HepG2 (cell line): ENCODE measurements at regions not wholly inside any gene's neighbourhood (a gene's known extent, or its start where the extent isn't known, plus 50 kb on each side); places are given as distances from the start of the nearest gene placed in this dataset.

ENCODE experiments used
- ATAC-seq: fragments of 200-7000 bp; cut with Tn5 transposase; 3 replicates; pipeline ENCODE4 v1.9.1; 2020; ENCODE audit warnings: mild to moderate bottlenecking, moderate library complexity
- BruUV-seq: library from RNA; stranded (reverse); fragments of 400-500 nt; replicated peaks from 2 replicates; lab custom pipeline; 2021; lab: Mats Ljungman, UMichigan
- CTCF ChIA-PET: fragments of 300-600 bp; formaldehyde crosslinking; extraction: SDS; loops from one replicate; lab custom pipeline; 2021; ENCODE audit warnings: low total read pairs, inconsistent platforms, low intra/inter-chr PET ratio; lab: Yijun Ruan, JAX
- POLR2A ChIA-PET: fragments of 350-600 bp; sonication (Branson Sonifier 250); formaldehyde crosslinking; loops from one replicate; lab custom pipeline; 2020; ENCODE audit warnings: antibody characterized with exemption, inconsistent platforms; lab: Yijun Ruan, JAX
- DNase-seq: peaks from one replicate; pipeline ENCODE4 v3.0.0-alpha.2; 2015; ENCODE audit warnings: low spot score
- FAIRE-seq: peaks from 3 replicates; lab custom pipeline; 2011; peaks lifted over from hg19 to GRCh38; lab: Jason Lieb, UNC
- H2AFZ ChIP-seq: one replicate; pipeline ENCODE4 v1.6.1; 2011; ENCODE audit warnings: low read length, inconsistent platforms
- H3K27ac ChIP-seq: fragments of 300-600 bp; 3 replicates; pipeline ENCODE4 v1.8.0; 2011; ENCODE audit warnings: mixed run types, mild to moderate bottlenecking, mixed read lengths, low read length, inconsistent platforms; ENCODE audit not compliant: insufficient read depth; ENCODE audit errors: extremely low read length
- H3K27me3 ChIP-seq, 2 experiments: fragments of 200-600 bp in 1 of 2; 2 replicates in 1 of 2; 3 replicates in 1 of 2; pipeline versions ENCODE4 v1.6.0 to v1.8.0; 2011; ENCODE audit warnings: low read length in 2 of 2, mild to moderate bottlenecking in 2 of 2, moderate library complexity in 2 of 2, inconsistent platforms in 1 of 2; ENCODE audit not compliant: insufficient read depth in 2 of 2, control insufficient read depth in 1 of 2
- H3K36me3 ChIP-seq, 2 experiments: fragments of 200-600 bp in 1 of 2; replicated peaks in 1 of 2; 2 replicates in 1 of 2; 3 replicates in 1 of 2; pipeline versions ENCODE4 v1.5.1 to v1.8.0; 2011; ENCODE audit warnings: low read length in 2 of 2, inconsistent platforms in 1 of 2; ENCODE audit not compliant: insufficient read depth in 2 of 2, control insufficient read depth in 1 of 2
- H3K4me1 ChIP-seq: 2 replicates; pipeline ENCODE4 v1.5.1; 2012; ENCODE audit warnings: low read length, inconsistent platforms; ENCODE audit not compliant: insufficient read depth
- H3K4me2 ChIP-seq: 2 replicates; pipeline ENCODE4 v1.6.0; 2011; ENCODE audit warnings: low read depth, low read length, inconsistent platforms
- H3K4me3 ChIP-seq, 3 experiments: fragments of 200-600 bp in 1 of 3; sonication (generic), shearing (Covaris generic) in 1 of 3; replicated peaks in 1 of 3; 2 replicates each; pipeline ENCODE4 v1.5.1; 2011 to 2016; ENCODE audit warnings: low read length in 3 of 3, inconsistent platforms in 2 of 3, low read depth in 2 of 3, mild to moderate bottlenecking in 2 of 3, control low read depth in 1 of 3, mixed read lengths in 1 of 3; ENCODE audit not compliant: insufficient read depth in 1 of 3
- H3K79me2 ChIP-seq: one replicate; pipeline ENCODE4 v1.6.1; 2011; ENCODE audit warnings: low read length, inconsistent platforms; ENCODE audit not compliant: insufficient read depth
- H3K9ac ChIP-seq: 2 replicates; pipeline ENCODE4 v1.6.0; 2011; ENCODE audit warnings: mild to moderate bottlenecking, low read depth, low read length, inconsistent platforms; ENCODE audit not compliant: insufficient read depth
- H3K9me3 ChIP-seq: 2 replicates; pipeline ENCODE4 v1.5.1; 2012; ENCODE audit warnings: mild to moderate bottlenecking, low read length
- H4K20me1 ChIP-seq: 2 replicates; pipeline ENCODE4 v1.6.0; 2011; ENCODE audit warnings: inconsistent platforms, mild to moderate bottlenecking, low read length, moderate library complexity; ENCODE audit not compliant: insufficient read depth
- ASH2L ChIP-seq: fragments of 300-600, 200-600 bp; sonication (generic); IDR thresholded peaks from 2 replicates; pipeline ENCODE4 v1.7.0; 2017; ENCODE audit warnings: low read depth, mild to moderate bottlenecking, moderate library complexity, mixed read lengths, low read length; ENCODE audit not compliant: insufficient read length
- HDAC2 ChIP-seq: sonication (generic); formaldehyde crosslinking; IDR thresholded peaks from 2 replicates; pipeline ENCODE4 v1.4.0; 2020; ENCODE audit warnings: missing genetic modification reagents
- HMGA1 ChIP-seq: sonication (generic); formaldehyde crosslinking; conservative IDR thresholded peaks from 2 replicates; pipeline ENCODE4 v1.4.0; 2020; ENCODE audit warnings: missing genetic modification reagents
- IKZF4 ChIP-seq: sonication (generic); formaldehyde crosslinking; IDR thresholded peaks from 2 replicates; pipeline ENCODE4 v1.5.1; 2020; ENCODE audit warnings: borderline replicate concordance, mild to moderate bottlenecking, low read depth, missing genetic modification reagents; ENCODE audit errors: not compliant biosample characterization
- KMT2B ChIP-seq: IDR thresholded peaks from 2 replicates; pipeline ENCODE4 v1.6.1; 2016; ENCODE audit warnings: missing genetic modification reagents, missing compliant biosample characterization
- SAP130 ChIP-seq: IDR thresholded peaks from 2 replicates; pipeline ENCODE4 v1.6.1; 2016; ENCODE audit warnings: low read depth
- SETDB1 ChIP-seq: sonication (generic); formaldehyde crosslinking; IDR thresholded peaks from 2 replicates; pipeline ENCODE4 v1.5.1; 2020; ENCODE audit warnings: missing genetic modification reagents, mild to moderate bottlenecking, borderline replicate concordance
- STAG1 ChIP-seq: sonication (generic); formaldehyde crosslinking; IDR thresholded peaks from 2 replicates; pipeline ENCODE4 v1.4.0; 2020; ENCODE audit warnings: missing genetic modification reagents
- ZNF263 ChIP-seq: sonication (generic); formaldehyde crosslinking; IDR thresholded peaks from 2 replicates; pipeline ENCODE4 v1.4.0; 2020; ENCODE audit warnings: missing genetic modification reagents
- ZNF446 ChIP-seq: sonication (generic); formaldehyde crosslinking; IDR thresholded peaks from 2 replicates; pipeline ENCODE4 v1.5.0; 2020; ENCODE audit warnings: mild to moderate bottlenecking, missing genetic modification reagents
- ZNF747 ChIP-seq: sonication (generic); formaldehyde crosslinking; IDR thresholded peaks from 2 replicates; pipeline ENCODE4 v1.8.1; 2023; ENCODE audit warnings: missing genetic modification reagents, mild to moderate bottlenecking, borderline replicate concordance
- WGBS: methylation state at CpG from one replicate; pipeline ENCODE4 v1.1.6; 2017; ENCODE audit warnings: low lambda C conversion rate; 5-methylcytosine and 5-hydroxymethylcytosine counted together
- in situ Hi-C: cut with HindIII; loops from 2 replicates; pipeline ENCODE4 v1.10.0; 2017; ENCODE audit warnings: low pct_unique_long_range_greater_than_20kb; ENCODE audit not compliant: extremely low pct_ligation_motif_present
- intact Hi-C: fragments of 100-400 bp; cut with micrococcal nuclease; formaldehyde crosslinking; loops from one replicate; pipeline ENCODE4 v1.10.0; 2022; ENCODE audit not compliant: unreplicated experiment
- TF ChIP-seq, protein P1 (sequence below): sonication (generic); formaldehyde crosslinking; IDR thresholded peaks from 2 replicates; pipeline ENCODE4 v1.4.0; 2020; ENCODE audit warnings: missing genetic modification reagents

DNA sequence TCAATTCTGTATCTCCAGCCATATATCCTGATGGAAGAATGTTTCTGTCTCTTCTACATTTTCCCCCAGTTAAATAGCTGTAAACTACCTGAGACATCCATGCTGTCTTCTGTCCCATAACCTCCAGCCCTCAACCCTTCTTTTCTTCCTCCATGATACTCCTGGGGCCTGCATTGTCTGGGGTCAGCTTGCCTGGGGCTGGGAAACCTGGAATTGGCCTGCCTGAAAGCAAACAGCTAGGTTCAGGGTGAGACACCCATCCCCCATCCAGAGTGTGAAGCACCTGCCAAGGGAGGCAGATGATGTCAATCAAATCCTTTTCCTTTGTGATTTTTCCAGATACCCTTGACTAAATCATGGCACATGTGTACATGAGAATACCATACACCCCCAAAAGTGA is 313.7 kb upstream of the MGAT5 start:
- POLR2A ChIA-PET = no interaction called here
- Histone ChIP-seq H3K36me3 (no peaks in the 10 kb centered on the region), H3K27me3 (0 out of 5 replicates have a peak, but pooled peaks cover 0 to 2% of the 10 kb centered on the region in 2 experiments), H3K9me3 (no peaks in the 10 kb centered on the region), H2AFZ (no peak overlapping the region), H3K9ac (no peak overlapping the region), H3K27ac (no peak overlapping the region), H3K4me1 (no peaks in the 10 kb centered on the region), H3K4me3 (no peak overlapping the region), H4K20me1 (no peaks in the 10 kb centered on the region), H3K79me2 (no peaks in the 10 kb centered on the region), H3K4me2 (no peak overlapping the region)
- BruUV-seq = no TSS peak
- TF ChIP-seq HDAC2 (CRISPR knock-in tag) (no peak), HMGA1 (no peak), ASH2L (no peak), ZNF747 (CRISPR knock-in tag) (no peak), SAP130 (no peak), ZNF446 (CRISPR knock-in tag) (no peak), SETDB1 (no peak)
- TF ChIP-seq, protein P1, sequence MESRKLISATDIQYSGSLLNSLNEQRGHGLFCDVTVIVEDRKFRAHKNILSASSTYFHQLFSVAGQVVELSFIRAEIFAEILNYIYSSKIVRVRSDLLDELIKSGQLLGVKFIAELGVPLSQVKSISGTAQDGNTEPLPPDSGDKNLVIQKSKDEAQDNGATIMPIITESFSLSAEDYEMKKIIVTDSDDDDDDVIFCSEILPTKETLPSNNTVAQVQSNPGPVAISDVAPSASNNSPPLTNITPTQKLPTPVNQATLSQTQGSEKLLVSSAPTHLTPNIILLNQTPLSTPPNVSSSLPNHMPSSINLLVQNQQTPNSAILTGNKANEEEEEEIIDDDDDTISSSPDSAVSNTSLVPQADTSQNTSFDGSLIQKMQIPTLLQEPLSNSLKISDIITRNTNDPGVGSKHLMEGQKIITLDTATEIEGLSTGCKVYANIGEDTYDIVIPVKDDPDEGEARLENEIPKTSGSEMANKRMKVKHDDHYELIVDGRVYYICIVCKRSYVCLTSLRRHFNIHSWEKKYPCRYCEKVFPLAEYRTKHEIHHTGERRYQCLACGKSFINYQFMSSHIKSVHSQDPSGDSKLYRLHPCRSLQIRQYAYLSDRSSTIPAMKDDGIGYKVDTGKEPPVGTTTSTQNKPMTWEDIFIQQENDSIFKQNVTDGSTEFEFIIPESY = no peak
- ATAC-seq (no peak), FAIRE-seq (no peak), DNase-seq (no peak)
- CTCF ChIA-PET = no interaction called here
- intact Hi-C loops = no loop called here
- in situ Hi-C loops = no loop called here

DNA sequence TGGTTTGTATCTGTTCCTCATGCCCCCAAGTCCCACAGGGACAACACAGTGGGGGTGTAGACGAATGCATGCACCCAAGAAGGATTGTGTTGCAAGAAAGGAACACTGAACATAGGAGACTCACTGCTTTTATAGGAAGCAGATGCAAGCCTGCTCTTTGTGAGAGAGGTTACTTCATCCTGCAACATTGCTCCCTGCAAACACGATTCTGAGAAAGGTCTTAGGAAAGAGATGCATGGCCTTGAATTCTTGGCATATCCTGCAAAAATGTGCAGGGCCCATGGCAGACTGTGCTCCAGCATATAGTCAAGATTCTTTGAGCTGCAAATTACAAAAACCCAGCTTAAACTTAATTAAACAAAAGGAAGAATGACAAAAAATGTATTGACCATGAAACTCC is 312.2 kb upstream of the MGAT5 start:
- no peaks in the 10 kb centered on the region for H4K20me1 ChIP-seq
- DNase-seq (no peak), ATAC-seq (no peak), FAIRE-seq (no peak)
- H3K27ac ChIP-seq = no peak overlapping the region
- H3K4me3 ChIP-seq = no peak overlapping the region
- no peaks in the 10 kb centered on the region for H3K36me3 ChIP-seq
- intact Hi-C loops (no loop called here), in situ Hi-C loops (no loop called here)
- no peak overlapping the region for H2AFZ ChIP-seq
- no peaks in the 10 kb centered on the region for H3K79me2 ChIP-seq
- H3K4me1 ChIP-seq = no peaks in the 10 kb centered on the region
- no TSS peak for BruUV-seq
- 0 out of 5 replicates have a peak, but pooled peaks cover 0 to 2% of the 10 kb centered on the region in 2 experiments for H3K27me3 ChIP-seq
- POLR2A ChIA-PET = no interaction called here
- no peak overlapping the region for H3K9ac ChIP-seq
- CTCF ChIA-PET = no interaction called here
- no peaks in the 10 kb centered on the region for H3K9me3 ChIP-seq
- no peak overlapping the region for H3K4me2 ChIP-seq
- 0% methylated on average over 2 of the region's 2 CpGs for WGBS
- TF ChIP-seq KMT2B (CRISPR knock-in tag) (no peak), STAG1 (CRISPR knock-in tag) (no peak), ZNF263 (no peak), IKZF4 (CRISPR knock-in tag) (no peak)
